Astrocyte of the cerebellum (primary cell): ENCODE measurements at regions not wholly inside any gene's neighbourhood (a gene's known extent, or its start where the extent isn't known, plus 50 kb on each side); places are given as distances from the start of the nearest gene placed in this dataset.

Experiments
- DNase-seq: peaks from one replicate; pipeline ENCODE4 v3.0.0-alpha.2; 2011; ENCODE audit warnings: low read depth
- H3K4me3 ChIP-seq: 2 replicates; pipeline ENCODE4 v1.5.1; 2011; ENCODE audit warnings: mild to moderate bottlenecking, low read depth, low read length, moderate library complexity
- CTCF ChIP-seq: IDR thresholded peaks from 2 replicates; pipeline ENCODE4 v1.5.1; 2012; ENCODE audit warnings: low read length, low read depth, moderate library complexity, mild to moderate bottlenecking; ENCODE audit errors: missing control alignments
- in situ Hi-C: cut with HindIII; loops from 2 replicates; pipeline ENCODE4 v1.10.0; 2017; ENCODE audit warnings: low sequenced_read_pairs

GRCh38 chr5:5063533-5063953 lies 76.6 kb upstream of the ADAMTS16 start:
- TF ChIP-seq CTCF: peak; percentile 37
- in situ Hi-C loops: no loop called here
- no peak for DNase-seq
- no peak overlapping the region for H3K4me3 ChIP-seq

DNA sequence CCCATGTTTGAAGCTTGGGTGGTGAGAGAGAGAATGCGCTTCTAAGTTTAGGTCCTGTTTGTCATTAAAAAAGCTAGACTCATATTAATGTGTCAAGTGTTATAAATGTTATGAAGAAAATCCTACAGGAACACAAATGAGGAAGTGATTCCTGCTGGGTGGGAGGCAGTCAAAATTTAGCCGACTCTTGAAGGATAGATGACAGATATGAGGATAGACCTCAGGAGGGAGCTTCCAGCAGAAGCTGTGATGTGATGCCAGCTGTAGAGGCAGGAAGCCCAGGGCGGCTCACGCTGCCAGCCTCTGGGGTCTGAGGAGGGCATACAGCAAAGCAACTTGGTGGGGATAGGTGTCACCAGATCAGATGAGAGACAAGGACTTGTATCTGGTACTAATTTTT lies 74.7 kb upstream of the ADAMTS16 start:
- no peak for DNase-seq
- in situ Hi-C loops: no loop called here
- H3K4me3 ChIP-seq: no peak overlapping the region
- no peak for TF ChIP-seq CTCF

- no peak for TF ChIP-seq CTCF
- DNase-seq: peak; percentile 22
- in situ Hi-C loops: no loop called here
- H3K4me3 ChIP-seq: no peak overlapping the region
Observed at GRCh38 chr5:5066276-5067186, 73.6 kb upstream of the ADAMTS16 start.

GRCh38 chr5:5069851-5070250 lies 70.3 kb upstream of the ADAMTS16 start:
- TF ChIP-seq CTCF: no peak
- in situ Hi-C loops: no loop called here
- H3K4me3 ChIP-seq: no peak overlapping the region
- no peak for DNase-seq

- in situ Hi-C loops: no loop called here
- no peak overlapping the region for H3K4me3 ChIP-seq
- TF ChIP-seq CTCF: no peak
- no peak for DNase-seq
Observed at GRCh38 chr5:5071554-5071953, 68.6 kb upstream of the ADAMTS16 start.

DNA sequence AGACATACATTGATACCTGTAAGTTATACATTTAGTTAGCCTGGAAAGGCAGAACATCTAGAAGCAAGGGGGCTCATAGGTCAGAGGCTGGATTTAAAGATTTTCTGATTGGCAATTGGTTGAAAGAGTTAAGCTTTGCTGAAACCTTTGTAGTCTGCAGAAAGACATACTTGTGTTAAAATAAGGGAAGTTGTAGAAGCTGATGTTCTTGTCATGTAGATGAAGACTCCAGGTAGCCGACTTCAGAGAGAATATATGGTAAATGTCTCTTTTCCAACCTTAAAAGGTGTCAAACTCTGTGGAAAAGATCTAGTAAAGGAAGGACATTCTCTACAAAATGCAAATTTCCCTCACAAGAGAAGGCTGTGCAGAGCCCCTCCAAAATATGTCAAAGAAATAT lies 62.9 kb upstream of the ADAMTS16 start:
- in situ Hi-C loops: no loop called here
- no peak overlapping the region for H3K4me3 ChIP-seq
- DNase-seq: no peak
- TF ChIP-seq CTCF: no peak
